ENCODE measurements at regions not wholly inside any gene's neighbourhood (a gene's known extent, or its start where the extent isn't known, plus 50 kb on each side); places are given as distances from the start of the nearest gene placed in this dataset.

- no peak for TF ChIP-seq CTCF (conservative IDR thresholded peaks at IDR 0.05; ENCODE audit: low read length)
- no peak for TF ChIP-seq EZH2phosphoT487 (IDR thresholded peaks at IDR 0.05; ENCODE audit: borderline replicate concordance, low read depth, low read length)
These were observed 54.3 kb upstream of the RGPD4 start for GRCh38 chr2:107772353-107772752.
